ENCODE measurements at regions not wholly inside any gene's neighbourhood (a gene's known extent, or its start where the extent isn't known, plus 50 kb on each side); places are given as distances from the start of the nearest gene placed in this dataset.

DNA sequence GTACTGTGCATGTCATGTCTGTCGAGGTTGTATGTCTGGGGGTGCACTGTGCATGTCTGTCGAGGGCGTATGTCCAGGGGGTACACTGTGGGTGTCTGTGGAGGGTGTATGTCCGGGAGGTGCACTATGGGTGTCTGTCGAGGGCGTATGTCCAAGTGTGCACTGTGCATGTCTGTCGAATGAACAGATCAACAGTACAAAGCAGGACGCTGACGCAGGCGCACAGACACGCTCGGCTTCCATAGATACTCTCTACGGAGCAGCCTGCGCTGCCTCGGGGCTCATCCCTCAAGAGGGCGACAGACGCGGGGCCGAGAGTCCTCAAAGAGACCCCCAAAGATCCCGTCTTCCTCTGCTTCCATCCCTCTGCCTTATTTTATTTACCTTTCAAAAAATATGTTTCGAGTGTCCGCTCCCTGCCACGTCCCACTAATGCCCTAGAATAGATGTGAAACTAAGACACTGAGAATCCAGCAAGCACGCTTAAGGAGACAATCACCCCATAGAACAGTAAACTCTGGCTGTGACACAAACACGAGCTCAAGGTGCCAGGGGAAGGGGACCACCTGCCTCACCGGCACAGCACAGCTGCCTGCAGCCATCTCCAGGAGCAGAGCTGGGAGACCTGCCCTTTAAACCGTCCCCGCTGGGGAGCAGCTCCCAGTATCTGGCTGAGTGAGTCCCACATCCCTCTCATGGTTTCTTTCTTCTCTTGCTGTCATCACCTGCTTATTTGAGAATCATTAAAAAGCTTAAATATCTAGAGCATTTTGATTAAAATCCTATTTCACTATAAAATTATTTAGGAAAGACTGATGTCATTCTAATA, 250.5 kb upstream of the MYT1L start:
- TF ChIP-seq CTCF (IDR thresholded peaks at IDR 0.05): no peak
- no peak for TF ChIP-seq POLR2A (IDR thresholded peaks at IDR 0.05)
